Activated CD4-positive, alpha-beta memory T cell treated with anti-CD3 and anti-CD28 coated beads for 36 hours (primary cell): ENCODE measurements at regions not wholly inside any gene's neighbourhood (a gene's known extent, or its start where the extent isn't known, plus 50 kb on each side); places are given as distances from the start of the nearest gene placed in this dataset.

Experiments
- CTCF ChIA-PET: fragments of 350-600 bp; sonication (Branson Sonifier 250); formaldehyde crosslinking; loops from one replicate; lab custom pipeline; 2021; ENCODE audit warnings: antibody characterized with exemption, inconsistent platforms; lab: Charles Lee
- POLR2A ChIA-PET: fragments of 350-600 bp; sonication (Branson Sonifier 250); formaldehyde crosslinking; loops from one replicate; lab custom pipeline; 2021; ENCODE audit warnings: antibody characterized with exemption; lab: Charles Lee
- DNase-seq: peaks from one replicate; pipeline ENCODE4 v3.0.0-alpha.2; 2020
- H3K27ac Mint-ChIP-seq: one replicate; pipeline ENCODE4 v1.8.0; 2021; ENCODE audit warnings: mixed read lengths
- H3K27me3 Mint-ChIP-seq: one replicate; pipeline ENCODE4 v1.8.0; 2021; ENCODE audit warnings: mixed read lengths
- H3K36me3 Mint-ChIP-seq: one replicate; pipeline ENCODE4 v1.8.0; 2021; ENCODE audit warnings: mixed read lengths
- H3K4me1 Mint-ChIP-seq: one replicate; pipeline ENCODE4 v1.8.0; 2021; ENCODE audit warnings: low read depth, mixed read lengths
- H3K4me3 Mint-ChIP-seq: one replicate; pipeline ENCODE4 v1.8.0; 2021; ENCODE audit warnings: mild to moderate bottlenecking, mixed read lengths
- H3K9me3 Mint-ChIP-seq: one replicate; pipeline ENCODE4 v1.8.0; 2021; ENCODE audit warnings: mixed read lengths
- intact Hi-C: fragments of 100-400 bp; cut with micrococcal nuclease; formaldehyde crosslinking; loops from one replicate; pipeline ENCODE4 v1.15.1; 2023

GRCh38 chr1:209383907-209384709 is 199.4 kb upstream of the CAMK1G start:
- no peak overlapping the region for H3K4me3 Mint-ChIP-seq
- ChIA-PET POLR2A (no interaction called here), CTCF (interaction anchor here (1.5 kb wide), 1 partner anchor 30 kb away, joined by 3 read pairs; no protein-coding TSS in a partner anchor)
- H3K4me1 Mint-ChIP-seq, result no peaks in the 10 kb centered on the region
- no peak overlapping the region for H3K27ac Mint-ChIP-seq
- H3K27me3 Mint-ChIP-seq, result no peaks in the 10 kb centered on the region
- no peaks in the 10 kb centered on the region for H3K9me3 Mint-ChIP-seq
- H3K36me3 Mint-ChIP-seq, result no peaks in the 10 kb centered on the region
- intact Hi-C loops, result no loop called here
- no peak for DNase-seq

- Mint-ChIP-seq H3K9me3 (no peaks in the 10 kb centered on the region), H3K4me3 (no peak overlapping the region), H3K27ac (no peak overlapping the region), H3K27me3 (peaks cover under 1% of the 10 kb centered on the region), H3K36me3 (no peaks in the 10 kb centered on the region), H3K4me1 (no peaks in the 10 kb centered on the region)
- DNase-seq, result no peak
- CTCF ChIA-PET, result interaction anchor here (1.5 kb wide), 1 partner anchor 31 kb away, joined by 3 read pairs; no protein-coding TSS in a partner anchor
- intact Hi-C loops, result no loop called here
- POLR2A ChIA-PET, result no interaction called here
Measured at GRCh38 chr1:209384710-209385550, 198.6 kb upstream of the CAMK1G start.

- ChIA-PET POLR2A (no interaction called here), CTCF (no interaction called here)
Measured at GRCh38 chr1:209386156-209386555, 197.4 kb upstream of the CAMK1G start.

GRCh38 chr1:209387271-209387968 is 196.1 kb upstream of the CAMK1G start:
- Mint-ChIP-seq H3K36me3 (no peaks in the 10 kb centered on the region), H3K9me3 (no peaks in the 10 kb centered on the region), H3K4me3 (no peak overlapping the region), H3K27me3 (peaks cover 2% of the 10 kb centered on the region), H3K4me1 (no peaks in the 10 kb centered on the region), H3K27ac (no peak overlapping the region)
- ChIA-PET CTCF (no interaction called here), POLR2A (no interaction called here)
- intact Hi-C loops, result no loop called here
- no peak for DNase-seq

More at GRCh38 chr1:209386156-209386555, 197.4 kb upstream of the CAMK1G start:
- H3K4me3 Mint-ChIP-seq, result no peak overlapping the region
- no peaks in the 10 kb centered on the region for H3K9me3 Mint-ChIP-seq
- no peaks in the 10 kb centered on the region for H3K4me1 Mint-ChIP-seq
- intact Hi-C loops, result no loop called here
- H3K36me3 Mint-ChIP-seq, result no peaks in the 10 kb centered on the region
- peaks cover 2% of the 10 kb centered on the region for H3K27me3 Mint-ChIP-seq
- DNase-seq, result no peak
- H3K27ac Mint-ChIP-seq, result no peak overlapping the region

- Mint-ChIP-seq H3K9me3 (no peaks in the 10 kb centered on the region), H3K4me1 (no peaks in the 10 kb centered on the region), H3K27ac (no peak overlapping the region), H3K36me3 (no peaks in the 10 kb centered on the region), H3K27me3 (peaks cover 4% of the 10 kb centered on the region), H3K4me3 (no peak overlapping the region)
- ChIA-PET CTCF (no interaction called here), POLR2A (no interaction called here)
- DNase-seq, result no peak
- intact Hi-C loops, result no loop called here
Measured at GRCh38 chr1:209387969-209388329, 195.6 kb upstream of the CAMK1G start.

- Mint-ChIP-seq H3K9me3 (no peaks in the 10 kb centered on the region), H3K4me3 (no peak overlapping the region), H3K4me1 (no peaks in the 10 kb centered on the region), H3K27ac (no peak overlapping the region), H3K36me3 (no peaks in the 10 kb centered on the region), H3K27me3 (peaks cover 4% of the 10 kb centered on the region)
- ChIA-PET POLR2A (no interaction called here), CTCF (no interaction called here)
- DNase-seq, result no peak
- intact Hi-C loops, result no loop called here
Measured at GRCh38 chr1:209388358-209388757, 195.2 kb upstream of the CAMK1G start.

- CTCF ChIA-PET, result no interaction called here
- POLR2A ChIA-PET, result no interaction called here
- Mint-ChIP-seq H3K4me1 (no peaks in the 10 kb centered on the region), H3K36me3 (no peaks in the 10 kb centered on the region), H3K9me3 (no peaks in the 10 kb centered on the region), H3K27ac (no peak overlapping the region), H3K27me3 (peaks cover 7% of the 10 kb centered on the region), H3K4me3 (no peak overlapping the region)
- no peak for DNase-seq
- intact Hi-C loops, result no loop called here
Measured at GRCh38 chr1:209389258-209389657, 194.3 kb upstream of the CAMK1G start.

GRCh38 chr1:209389975-209390374 is 193.5 kb upstream of the CAMK1G start:
- Mint-ChIP-seq H3K27ac (no peak overlapping the region), H3K27me3 (peaks cover 8% of the 10 kb centered on the region), H3K9me3 (no peaks in the 10 kb centered on the region), H3K4me3 (no peak overlapping the region), H3K4me1 (no peaks in the 10 kb centered on the region), H3K36me3 (no peaks in the 10 kb centered on the region)
- DNase-seq, result no peak
- ChIA-PET POLR2A (no interaction called here), CTCF (no interaction called here)
- intact Hi-C loops, result no loop called here

- no peak overlapping the region for H3K27ac Mint-ChIP-seq
- H3K27me3 Mint-ChIP-seq, result peaks cover 8% of the 10 kb centered on the region
- intact Hi-C loops, result no loop called here
Measured at GRCh38 chr1:209390764-209391163, 192.8 kb upstream of the CAMK1G start.

GRCh38 chr1:209391792-209392191 is 191.7 kb upstream of the CAMK1G start:
- CTCF ChIA-PET, result no interaction called here
- peaks cover 8% of the 10 kb centered on the region for H3K27me3 Mint-ChIP-seq
- H3K4me1 Mint-ChIP-seq, result no peaks in the 10 kb centered on the region
- H3K27ac Mint-ChIP-seq, result no peak overlapping the region
- no peak for DNase-seq
- POLR2A ChIA-PET, result no interaction called here
- intact Hi-C loops, result no loop called here
- H3K9me3 Mint-ChIP-seq, result no peaks in the 10 kb centered on the region
- H3K36me3 Mint-ChIP-seq, result no peaks in the 10 kb centered on the region
- H3K4me3 Mint-ChIP-seq, result no peak overlapping the region

More at GRCh38 chr1:209390764-209391163, 192.8 kb upstream of the CAMK1G start:
- ChIA-PET POLR2A (no interaction called here), CTCF (no interaction called here)
- H3K4me1 Mint-ChIP-seq, result no peaks in the 10 kb centered on the region
- no peak overlapping the region for H3K4me3 Mint-ChIP-seq
- no peaks in the 10 kb centered on the region for H3K36me3 Mint-ChIP-seq
- H3K9me3 Mint-ChIP-seq, result no peaks in the 10 kb centered on the region
- DNase-seq, result no peak

GRCh38 chr1:209395169-209395568 is 188.3 kb upstream of the CAMK1G start:
- DNase-seq, result no peak
- no peaks in the 10 kb centered on the region for H3K4me1 Mint-ChIP-seq
- H3K36me3 Mint-ChIP-seq, result no peaks in the 10 kb centered on the region
- ChIA-PET CTCF (no interaction called here), POLR2A (no interaction called here)
- H3K27me3 Mint-ChIP-seq, result peaks cover 11% of the 10 kb centered on the region
- no peak overlapping the region for H3K4me3 Mint-ChIP-seq
- intact Hi-C loops, result no loop called here
- H3K27ac Mint-ChIP-seq, result no peak overlapping the region
- H3K9me3 Mint-ChIP-seq, result no peaks in the 10 kb centered on the region

GRCh38 chr1:209397371-209397770 is 186.1 kb upstream of the CAMK1G start:
- H3K27ac Mint-ChIP-seq, result no peak overlapping the region
- no peak overlapping the region for H3K4me3 Mint-ChIP-seq
- H3K36me3 Mint-ChIP-seq, result no peaks in the 10 kb centered on the region
- no peak for DNase-seq
- POLR2A ChIA-PET, result no interaction called here
- CTCF ChIA-PET, result no interaction called here
- intact Hi-C loops, result no loop called here
- H3K27me3 Mint-ChIP-seq, result peaks cover 11% of the 10 kb centered on the region
- no peaks in the 10 kb centered on the region for H3K4me1 Mint-ChIP-seq
- no peaks in the 10 kb centered on the region for H3K9me3 Mint-ChIP-seq
